ENCODE measurements at regions not wholly inside any gene's neighbourhood (a gene's known extent, or its start where the extent isn't known, plus 50 kb on each side); places are given as distances from the start of the nearest gene placed in this dataset.
"Not testable (repeated sequence)": the region's sequence is repeated elsewhere in the genome, so short reads cannot be mapped to it uniquely, and the experiment has no call there.

- H3K36me3 ChIP-seq (ENCODE audit: control insufficient read depth, insufficient read depth, low read length), result no peaks in the 10 kb centered on the region
- H3K4me3 ChIP-seq (ENCODE audit: low read length), result no peak overlapping the region
- 94% methylated on average over 5 of the region's 12 CpGs for WGBS (ENCODE audit: insufficient coverage)
- no peaks in the 10 kb centered on the region for H3K4me1 ChIP-seq (ENCODE audit: control insufficient read depth, insufficient read depth, low read length)
- H3K9me3 ChIP-seq (replicated peaks; ENCODE audit: control insufficient read depth, low read depth, low read length), result no peaks in the 10 kb centered on the region
- no peak for DNase-seq
- H3K27me3 ChIP-seq (ENCODE audit: control insufficient read depth, insufficient read depth, low read length), result no peaks in the 10 kb centered on the region
- H3K27ac ChIP-seq (ENCODE audit: low read length), result no peak overlapping the region
These were observed 325.7 kb downstream of the TLL1 start for GRCh38 chr4:166198516-166199310.

DNA sequence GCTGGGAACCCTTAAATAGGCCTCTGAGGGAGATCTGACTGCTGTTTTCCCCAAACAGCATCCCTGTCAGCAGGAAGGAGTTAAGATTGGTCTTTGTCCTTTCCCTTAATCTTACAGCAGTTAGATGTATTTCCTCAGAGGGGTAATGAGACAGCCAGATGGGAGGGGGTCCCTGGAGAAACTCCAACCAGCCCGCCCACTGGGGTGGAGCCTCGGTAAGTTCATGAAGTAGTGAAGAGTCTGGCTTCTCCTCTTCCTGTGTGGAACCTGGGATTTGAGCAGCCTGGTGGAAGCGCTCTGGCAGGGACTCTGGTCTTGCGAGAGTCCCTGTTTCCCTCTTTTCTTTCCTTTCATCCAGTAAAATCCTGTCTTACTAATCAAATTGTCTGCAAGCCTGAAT is 330.0 kb downstream of the TLL1 start:
- Histone ChIP-seq H3K27me3 (ENCODE audit: control insufficient read depth, insufficient read depth, low read length) (no peaks in the 10 kb centered on the region), H3K4me1 (ENCODE audit: control insufficient read depth, insufficient read depth, low read length) (no peaks in the 10 kb centered on the region), H3K27ac (ENCODE audit: low read length) (no peak overlapping the region), H3K4me3 (ENCODE audit: low read length) (no peak overlapping the region), H3K36me3 (ENCODE audit: control insufficient read depth, insufficient read depth, low read length) (no peaks in the 10 kb centered on the region), H3K9me3 (replicated peaks; ENCODE audit: control insufficient read depth, low read depth, low read length) (no peaks in the 10 kb centered on the region)
- DNase-seq, result peak; percentile 24
- 28% methylated on average over 4 of the region's 4 CpGs for WGBS (ENCODE audit: insufficient coverage)

- H3K4me3 ChIP-seq (ENCODE audit: low read length); H3K4me1 ChIP-seq (ENCODE audit: control insufficient read depth, insufficient read depth, low read length); H3K27ac ChIP-seq (ENCODE audit: low read length); DNase-seq; H3K36me3 ChIP-seq (ENCODE audit: control insufficient read depth, insufficient read depth, low read length); H3K27me3 ChIP-seq (ENCODE audit: control insufficient read depth, insufficient read depth, low read length): not testable (repeated sequence)
- H3K9me3 ChIP-seq (replicated peaks; ENCODE audit: control insufficient read depth, low read depth, low read length), result peaks cover 12% of the 10 kb centered on the region
- no CpG with 5 or more reads among the region's 4 CpGs for WGBS (ENCODE audit: insufficient coverage)
These were observed 339.3 kb downstream of the TLL1 start for GRCh38 chr4:166212326-166212725.

DNA sequence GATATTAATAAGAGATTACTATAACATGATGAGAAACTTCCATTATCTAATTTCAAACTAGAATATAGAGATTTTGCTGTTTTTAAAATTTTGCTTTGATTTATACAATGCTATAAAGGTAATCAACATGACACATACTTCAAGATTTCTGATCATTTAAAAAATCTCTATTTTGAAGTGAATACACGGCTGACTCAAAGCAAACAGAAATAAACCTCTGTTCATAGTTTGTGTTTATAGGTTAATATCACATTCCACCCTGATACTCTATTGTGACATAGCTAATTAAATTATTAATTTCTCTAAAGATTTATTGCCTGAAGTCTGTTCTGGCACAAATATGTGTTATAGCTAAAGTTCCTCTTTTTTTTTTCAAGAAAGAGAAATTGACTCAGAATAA is 349.2 kb downstream of the TLL1 start:
- no CpG with 5 or more reads among the region's 1 CpG for WGBS (ENCODE audit: insufficient coverage)

DNA sequence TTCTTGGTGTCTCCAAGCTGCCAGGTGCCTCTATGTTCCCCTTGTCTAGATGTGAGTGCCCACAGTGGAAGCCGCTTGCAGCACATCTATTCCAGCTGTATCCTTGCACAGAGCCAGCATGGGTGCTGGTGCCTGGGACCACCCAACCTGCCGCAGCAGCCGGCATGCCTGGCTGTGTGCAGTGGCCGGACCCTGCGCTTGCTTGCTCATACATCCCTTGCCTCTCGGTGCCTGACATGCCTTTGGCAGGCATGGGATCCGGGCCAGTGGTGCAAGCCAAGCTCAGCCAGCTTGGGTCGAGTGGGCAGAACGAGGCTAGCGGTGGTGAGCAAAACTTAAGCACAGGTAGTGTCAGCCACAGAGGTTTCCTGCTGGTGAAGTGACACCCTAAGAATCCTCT is 355.1 kb downstream of the TLL1 start:
- DNase-seq, result no peak
- WGBS (ENCODE audit: insufficient coverage), result 91% methylated on average over 9 of the region's 10 CpGs
- no peaks in the 10 kb centered on the region for H3K9me3 ChIP-seq (replicated peaks; ENCODE audit: control insufficient read depth, low read depth, low read length)

More for the DNA sequence above, 349.2 kb downstream of the TLL1 start:
- DNase-seq, result no peak
- no peaks in the 10 kb centered on the region for H3K9me3 ChIP-seq (replicated peaks; ENCODE audit: control insufficient read depth, low read depth, low read length)
- H3K4me1 ChIP-seq (ENCODE audit: control insufficient read depth, insufficient read depth, low read length), result no peaks in the 10 kb centered on the region
- H3K36me3 ChIP-seq (ENCODE audit: control insufficient read depth, insufficient read depth, low read length), result no peaks in the 10 kb centered on the region
- no peaks in the 10 kb centered on the region for H3K27me3 ChIP-seq (ENCODE audit: control insufficient read depth, insufficient read depth, low read length)
- no peak overlapping the region for H3K4me3 ChIP-seq (ENCODE audit: low read length)
- no peak overlapping the region for H3K27ac ChIP-seq (ENCODE audit: low read length)

DNA sequence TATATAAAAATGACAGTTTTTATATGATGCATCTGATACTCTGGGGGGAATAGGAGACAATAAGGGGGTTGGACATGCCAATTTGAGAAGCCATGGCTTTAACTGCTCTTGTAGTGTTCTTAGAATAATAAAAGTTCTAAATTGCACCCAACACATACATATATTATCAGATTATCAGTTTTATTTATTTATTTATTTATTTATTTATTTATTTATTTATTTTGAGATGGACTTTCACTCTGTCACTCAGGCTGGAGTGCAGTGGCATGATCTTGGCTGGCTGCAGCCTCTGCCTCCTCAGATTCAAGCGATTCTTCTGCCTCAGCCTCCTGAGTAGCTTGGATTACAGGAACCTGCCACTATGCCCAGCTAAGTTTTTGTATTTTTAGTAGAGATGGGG is 356.8 kb downstream of the TLL1 start:
- no peak overlapping the region for H3K4me3 ChIP-seq (ENCODE audit: low read length)
- H3K27ac ChIP-seq (ENCODE audit: low read length), result no peak overlapping the region
- no peaks in the 10 kb centered on the region for H3K9me3 ChIP-seq (replicated peaks; ENCODE audit: control insufficient read depth, low read depth, low read length)
- H3K4me1 ChIP-seq (ENCODE audit: control insufficient read depth, insufficient read depth, low read length), result no peaks in the 10 kb centered on the region
- no peaks in the 10 kb centered on the region for H3K36me3 ChIP-seq (ENCODE audit: control insufficient read depth, insufficient read depth, low read length)
- no peaks in the 10 kb centered on the region for H3K27me3 ChIP-seq (ENCODE audit: control insufficient read depth, insufficient read depth, low read length)
- WGBS (ENCODE audit: insufficient coverage), result 89% methylated on average over 1 of the region's 1 CpG
- DNase-seq, result no peak

More for the DNA sequence above, 355.1 kb downstream of the TLL1 start:
- Histone ChIP-seq H3K4me1 (ENCODE audit: control insufficient read depth, insufficient read depth, low read length) (no peaks in the 10 kb centered on the region), H3K27ac (ENCODE audit: low read length) (no peak overlapping the region), H3K27me3 (ENCODE audit: control insufficient read depth, insufficient read depth, low read length) (no peaks in the 10 kb centered on the region), H3K36me3 (ENCODE audit: control insufficient read depth, insufficient read depth, low read length) (no peaks in the 10 kb centered on the region), H3K4me3 (ENCODE audit: low read length) (no peak overlapping the region)

GRCh38 chr4:166230841-166231240 is 357.8 kb downstream of the TLL1 start:
- Histone ChIP-seq H3K9me3 (replicated peaks; ENCODE audit: control insufficient read depth, low read depth, low read length) (no peaks in the 10 kb centered on the region), H3K4me1 (ENCODE audit: control insufficient read depth, insufficient read depth, low read length) (no peaks in the 10 kb centered on the region), H3K36me3 (ENCODE audit: control insufficient read depth, insufficient read depth, low read length) (no peaks in the 10 kb centered on the region), H3K4me3 (ENCODE audit: low read length) (no peak overlapping the region), H3K27ac (ENCODE audit: low read length) (no peak overlapping the region), H3K27me3 (ENCODE audit: control insufficient read depth, insufficient read depth, low read length) (no peaks in the 10 kb centered on the region)
- no peak for DNase-seq
- no CpG with 5 or more reads among the region's 1 CpG for WGBS (ENCODE audit: insufficient coverage)

- H3K27ac ChIP-seq (ENCODE audit: low read length), result no peak overlapping the region
- no peak overlapping the region for H3K4me3 ChIP-seq (ENCODE audit: low read length)
- H3K36me3 ChIP-seq (ENCODE audit: control insufficient read depth, insufficient read depth, low read length), result no peaks in the 10 kb centered on the region
- no peaks in the 10 kb centered on the region for H3K4me1 ChIP-seq (ENCODE audit: control insufficient read depth, insufficient read depth, low read length)
- no peaks in the 10 kb centered on the region for H3K27me3 ChIP-seq (ENCODE audit: control insufficient read depth, insufficient read depth, low read length)
- H3K9me3 ChIP-seq (replicated peaks; ENCODE audit: control insufficient read depth, low read depth, low read length), result peaks cover 2% of the 10 kb centered on the region
- no CpG with 5 or more reads among the region's 4 CpGs for WGBS (ENCODE audit: insufficient coverage)
- no peak for DNase-seq
These were observed 366.3 kb downstream of the TLL1 start for GRCh38 chr4:166239354-166239753.

DNA sequence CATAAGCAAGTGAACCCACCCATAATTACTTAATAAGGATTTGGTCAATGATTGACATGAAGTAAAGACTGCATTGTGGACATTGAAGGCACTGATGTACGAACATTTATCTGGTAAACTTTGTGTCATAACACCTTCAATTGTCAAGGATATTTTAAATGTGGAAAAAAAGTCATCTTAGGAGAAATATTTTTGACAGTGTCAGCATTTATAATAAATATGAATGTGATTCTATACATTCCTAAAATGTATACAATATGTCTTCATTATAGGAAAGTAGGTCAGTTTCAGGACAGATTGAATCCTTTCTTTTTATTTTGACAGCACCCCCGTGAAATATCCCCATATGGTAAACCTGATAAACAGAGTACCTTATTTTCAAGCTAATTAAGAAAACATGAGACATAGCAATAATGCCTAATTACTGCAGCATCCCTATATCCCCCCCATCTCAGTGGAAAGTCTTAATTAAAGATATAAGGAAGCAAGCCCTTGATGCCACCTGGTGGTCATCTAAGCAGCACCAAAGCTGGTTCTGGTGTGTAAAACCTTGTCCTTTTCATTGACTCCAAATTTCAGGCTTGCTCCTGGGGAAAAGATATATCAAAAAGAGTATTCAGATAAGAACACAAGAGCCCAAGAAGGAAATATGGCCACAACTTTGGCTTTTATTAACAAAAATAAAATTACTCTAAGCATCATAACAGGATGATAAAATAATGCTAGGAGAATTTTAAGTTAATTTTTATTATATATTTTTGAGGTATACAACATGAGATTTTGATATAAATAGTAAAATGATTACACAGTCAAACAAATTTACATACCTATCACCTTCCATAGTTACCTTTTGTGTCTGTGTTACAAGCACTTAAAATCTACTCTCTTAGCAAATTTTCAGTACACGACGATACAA is 379.7 kb downstream of the TLL1 start:
- Histone ChIP-seq H3K4me3 (ENCODE audit: low read length) (no peak overlapping the region), H3K4me1 (ENCODE audit: control insufficient read depth, insufficient read depth, low read length) (no peaks in the 10 kb centered on the region), H3K27me3 (ENCODE audit: control insufficient read depth, insufficient read depth, low read length) (no peaks in the 10 kb centered on the region), H3K36me3 (ENCODE audit: control insufficient read depth, insufficient read depth, low read length) (no peaks in the 10 kb centered on the region), H3K9me3 (replicated peaks; ENCODE audit: control insufficient read depth, low read depth, low read length) (no peaks in the 10 kb centered on the region), H3K27ac (ENCODE audit: low read length) (no peak overlapping the region)
- 92% methylated on average over 2 of the region's 4 CpGs for WGBS (ENCODE audit: insufficient coverage)
- peak; percentile 13 for DNase-seq

DNA sequence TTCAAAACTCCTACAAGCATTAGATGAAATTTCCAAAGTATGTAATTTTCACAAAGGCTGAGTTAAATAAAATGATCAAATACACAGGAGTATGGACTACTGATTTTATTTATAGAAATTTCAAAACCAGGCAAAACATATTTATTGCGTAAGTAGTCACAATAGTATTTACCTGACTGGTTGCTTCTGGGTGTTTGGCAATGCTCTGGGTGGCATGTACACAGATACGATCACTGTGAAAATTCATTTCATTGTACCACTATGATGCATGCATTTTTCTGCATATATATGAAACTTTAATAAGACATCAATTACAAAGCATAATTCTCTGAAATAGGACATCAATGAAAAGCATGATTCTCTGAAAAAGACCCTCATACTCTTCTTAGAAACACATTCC is 384.2 kb downstream of the TLL1 start:
- no peak for DNase-seq
- H3K4me3 ChIP-seq (ENCODE audit: low read length), result no peak overlapping the region
- H3K4me1 ChIP-seq (ENCODE audit: control insufficient read depth, insufficient read depth, low read length), result no peaks in the 10 kb centered on the region
- H3K27ac ChIP-seq (ENCODE audit: low read length), result no peak overlapping the region
- no peaks in the 10 kb centered on the region for H3K36me3 ChIP-seq (ENCODE audit: control insufficient read depth, insufficient read depth, low read length)
- whole genome bisulfite sequencing (ENCODE audit: insufficient coverage), result no CpG with 5 or more reads among the region's 2 CpGs
- H3K9me3 ChIP-seq (replicated peaks; ENCODE audit: control insufficient read depth, low read depth, low read length), result no peaks in the 10 kb centered on the region
- no peaks in the 10 kb centered on the region for H3K27me3 ChIP-seq (ENCODE audit: control insufficient read depth, insufficient read depth, low read length)

Measured in muscle of leg (tissue), 3 donors.